ENCODE measurements at regions not wholly inside any gene's neighbourhood (a gene's known extent, or its start where the extent isn't known, plus 50 kb on each side); places are given as distances from the start of the nearest gene placed in this dataset.

DNA sequence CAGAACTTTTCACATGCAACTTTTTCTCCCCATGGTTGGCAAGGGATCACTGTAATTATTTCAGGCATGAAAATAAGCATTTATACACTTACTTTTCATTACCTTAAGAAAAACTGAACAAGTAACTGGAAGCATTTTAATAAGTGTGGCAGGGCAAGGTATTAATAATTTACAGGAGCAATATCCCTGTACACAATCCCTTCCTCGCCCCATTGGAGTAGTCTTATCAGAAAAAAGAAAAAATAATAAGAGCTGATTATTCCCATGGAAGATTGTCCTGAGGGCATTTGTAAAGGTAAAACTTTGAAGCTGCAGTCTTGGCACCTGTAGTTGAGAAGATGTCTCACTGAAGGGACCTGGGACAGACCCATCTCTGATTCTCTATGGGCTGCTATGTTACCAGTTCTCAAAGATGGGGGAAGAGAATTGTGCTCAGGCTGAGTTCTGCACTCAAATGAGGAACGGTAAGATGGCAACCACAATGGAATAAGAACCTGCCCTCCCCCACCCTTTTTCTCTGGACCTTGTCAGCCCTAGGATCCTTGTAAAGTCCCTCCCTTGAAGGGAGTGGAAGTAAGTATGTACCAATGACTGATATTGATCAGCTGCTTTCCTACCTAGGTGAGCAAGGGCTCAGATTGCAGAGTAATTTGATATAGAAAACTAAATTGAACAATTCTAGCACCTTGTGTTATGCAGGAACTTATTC, 70.0 kb upstream of the AHI1 start:
- H3K27ac ChIP-seq (ENCODE audit: low read length) = no peak overlapping the region
- H3K27me3 ChIP-seq (ENCODE audit: insufficient read depth, low read length, poor library complexity) = peaks cover 8% of the 10 kb centered on the region
- TF ChIP-seq, protein P1, sequence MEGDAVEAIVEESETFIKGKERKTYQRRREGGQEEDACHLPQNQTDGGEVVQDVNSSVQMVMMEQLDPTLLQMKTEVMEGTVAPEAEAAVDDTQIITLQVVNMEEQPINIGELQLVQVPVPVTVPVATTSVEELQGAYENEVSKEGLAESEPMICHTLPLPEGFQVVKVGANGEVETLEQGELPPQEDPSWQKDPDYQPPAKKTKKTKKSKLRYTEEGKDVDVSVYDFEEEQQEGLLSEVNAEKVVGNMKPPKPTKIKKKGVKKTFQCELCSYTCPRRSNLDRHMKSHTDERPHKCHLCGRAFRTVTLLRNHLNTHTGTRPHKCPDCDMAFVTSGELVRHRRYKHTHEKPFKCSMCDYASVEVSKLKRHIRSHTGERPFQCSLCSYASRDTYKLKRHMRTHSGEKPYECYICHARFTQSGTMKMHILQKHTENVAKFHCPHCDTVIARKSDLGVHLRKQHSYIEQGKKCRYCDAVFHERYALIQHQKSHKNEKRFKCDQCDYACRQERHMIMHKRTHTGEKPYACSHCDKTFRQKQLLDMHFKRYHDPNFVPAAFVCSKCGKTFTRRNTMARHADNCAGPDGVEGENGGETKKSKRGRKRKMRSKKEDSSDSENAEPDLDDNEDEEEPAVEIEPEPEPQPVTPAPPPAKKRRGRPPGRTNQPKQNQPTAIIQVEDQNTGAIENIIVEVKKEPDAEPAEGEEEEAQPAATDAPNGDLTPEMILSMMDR (IDR thresholded peaks at IDR 0.05; ENCODE audit: borderline replicate concordance, extremely low read depth, low read length, poor library complexity, severe bottlenecking) = no peak
- no peak overlapping the region for H3K9ac ChIP-seq (ENCODE audit: low read depth, low read length)
- H4K20me1 ChIP-seq (ENCODE audit: insufficient read depth, low read length) = no peaks in the 10 kb centered on the region
- no peaks in the 10 kb centered on the region for H3K36me3 ChIP-seq (ENCODE audit: insufficient read depth, low read length)
- H3K4me2 ChIP-seq (ENCODE audit: insufficient read depth, low read length) = no peak overlapping the region
- no peaks in the 10 kb centered on the region for H3K4me1 ChIP-seq (ENCODE audit: insufficient read depth, low read length)
- no peak overlapping the region for H3K4me3 ChIP-seq (ENCODE audit: low read depth in 1 of 2, low read length in 2 of 2)
- no peak overlapping the region for H2AFZ ChIP-seq (ENCODE audit: low read depth, low read length)
- no peak for ATAC-seq (ENCODE audit: insufficient read depth, low read depth)
- H3K9me3 ChIP-seq (ENCODE audit: insufficient read depth, low read length, severe bottlenecking) = no peaks in the 10 kb centered on the region
- H3K79me2 ChIP-seq (ENCODE audit: insufficient read depth, low read length) = no peaks in the 10 kb centered on the region
- DNase-seq = no peak

DNA sequence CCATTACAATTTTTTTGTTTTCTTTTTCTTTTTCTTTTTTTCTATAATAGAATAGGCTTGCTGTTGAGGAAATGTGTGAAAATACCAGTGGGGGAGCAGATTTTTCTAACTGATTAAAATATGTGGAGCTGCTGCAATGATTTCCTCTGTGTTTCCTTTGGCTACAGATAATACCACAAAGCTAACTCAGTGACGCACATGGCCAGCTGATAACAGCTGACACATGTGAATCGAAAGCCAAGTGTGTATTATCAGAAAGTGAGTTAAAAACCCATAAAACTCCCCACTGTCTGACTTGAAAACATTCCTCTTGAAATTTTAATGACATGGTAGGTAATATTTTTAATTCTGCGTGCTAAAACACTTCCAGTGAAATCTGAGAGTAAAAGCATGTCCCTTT, 70.8 kb upstream of the AHI1 start:
- Histone ChIP-seq H3K36me3 (ENCODE audit: insufficient read depth, low read length) (no peaks in the 10 kb centered on the region), H3K4me1 (ENCODE audit: insufficient read depth, low read length) (no peaks in the 10 kb centered on the region), H3K9me3 (ENCODE audit: insufficient read depth, low read length, severe bottlenecking) (no peaks in the 10 kb centered on the region), H3K9ac (ENCODE audit: low read depth, low read length) (no peak overlapping the region), H3K4me3 (ENCODE audit: low read depth in 1 of 2, low read length in 2 of 2) (no peak overlapping the region), H4K20me1 (ENCODE audit: insufficient read depth, low read length) (no peaks in the 10 kb centered on the region), H3K27me3 (ENCODE audit: insufficient read depth, low read length, poor library complexity) (peaks cover 8% of the 10 kb centered on the region), H3K4me2 (ENCODE audit: insufficient read depth, low read length) (no peak overlapping the region), H3K27ac (ENCODE audit: low read length) (no peak overlapping the region), H2AFZ (ENCODE audit: low read depth, low read length) (no peak overlapping the region), H3K79me2 (ENCODE audit: insufficient read depth, low read length) (no peaks in the 10 kb centered on the region)
- TF ChIP-seq EZH2 (IDR thresholded peaks at IDR 0.05; ENCODE audit: borderline replicate concordance, low read depth, low read length, severe bottlenecking) = no peak
- TF ChIP-seq, protein P1 (IDR thresholded peaks at IDR 0.05; ENCODE audit: borderline replicate concordance, extremely low read depth, low read length, poor library complexity, severe bottlenecking) = no peak
- ATAC-seq (ENCODE audit: insufficient read depth, low read depth) (0 out of 3 replicates have a peak, but pooled peaks have one; percentile 42), DNase-seq (no peak)

DNA sequence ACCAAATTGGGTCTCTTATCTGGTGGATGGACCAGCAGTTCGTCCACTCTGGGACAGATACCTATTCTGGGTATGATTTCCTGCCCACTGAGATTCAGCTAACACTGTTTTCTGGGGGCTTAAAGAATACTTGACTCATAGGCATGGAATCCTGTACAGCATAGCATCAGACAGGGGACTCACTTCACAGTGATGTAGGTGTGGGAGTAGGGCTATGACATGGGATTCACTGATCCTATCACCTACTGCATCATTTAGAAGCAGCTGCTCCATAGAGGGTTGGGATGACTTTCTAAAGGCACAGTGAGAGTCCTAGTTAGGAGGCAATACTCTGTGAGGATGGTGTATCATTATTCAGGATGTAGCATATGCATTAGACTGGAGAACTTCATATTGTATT, 74.5 kb upstream of the AHI1 start:
- Histone ChIP-seq H3K4me3 (ENCODE audit: low read depth in 1 of 2, low read length in 2 of 2) (no peak overlapping the region), H3K4me2 (ENCODE audit: insufficient read depth, low read length) (no peak overlapping the region), H3K9ac (ENCODE audit: low read depth, low read length) (no peak overlapping the region), H2AFZ (ENCODE audit: low read depth, low read length) (no peak overlapping the region), H4K20me1 (ENCODE audit: insufficient read depth, low read length) (no peaks in the 10 kb centered on the region), H3K9me3 (ENCODE audit: insufficient read depth, low read length, severe bottlenecking) (no peaks in the 10 kb centered on the region), H3K4me1 (ENCODE audit: insufficient read depth, low read length) (no peaks in the 10 kb centered on the region), H3K36me3 (ENCODE audit: insufficient read depth, low read length) (no peaks in the 10 kb centered on the region), H3K79me2 (ENCODE audit: insufficient read depth, low read length) (no peaks in the 10 kb centered on the region), H3K27ac (ENCODE audit: low read length) (no peak overlapping the region), H3K27me3 (ENCODE audit: insufficient read depth, low read length, poor library complexity) (peaks cover 12% of the 10 kb centered on the region)
- TF ChIP-seq EZH2 (IDR thresholded peaks at IDR 0.05; ENCODE audit: borderline replicate concordance, low read depth, low read length, severe bottlenecking) = no peak
- TF ChIP-seq, protein P1 (IDR thresholded peaks at IDR 0.05; ENCODE audit: borderline replicate concordance, extremely low read depth, low read length, poor library complexity, severe bottlenecking) = no peak
- ATAC-seq (ENCODE audit: insufficient read depth, low read depth) (no peak), DNase-seq (no peak)
